Cardiac muscle cell (in vitro differentiated cells and primary cell): ENCODE measurements at regions not wholly inside any gene's neighbourhood (a gene's known extent, or its start where the extent isn't known, plus 50 kb on each side); places are given as distances from the start of the nearest gene placed in this dataset.

Experiments
- DNase-seq, 2 donors: peaks; one replicate each; pipeline versions ENCODE4 v3.0.0 to v3.0.0-alpha.2; 2010 to 2017; ENCODE audit warnings: low read depth in 1 of 2, low spot score in 1 of 2
- H3K27ac ChIP-seq: fragments of 200-600 bp; sonication (generic); 2 replicates; pipeline ENCODE4 v1.5.1; 2016
- H3K27me3 ChIP-seq: fragments of 200-600 bp; sonication (generic); 2 replicates; pipeline ENCODE4 v1.6.0; 2016; ENCODE audit warnings: control low read depth
- H3K36me3 ChIP-seq: fragments of 200-600 bp; sonication (generic); 2 replicates; pipeline ENCODE4 v1.5.1; 2016; ENCODE audit warnings: control low read depth
- H3K4me1 ChIP-seq: fragments of 200-600 bp; sonication (generic); 2 replicates; pipeline ENCODE4 v1.8.1; 2017; ENCODE audit warnings: low read depth, mild to moderate bottlenecking, mixed run types
- H3K4me3 ChIP-seq: fragments of 200-600 bp; sonication (generic); 2 replicates; pipeline ENCODE4 v1.5.1; 2016; ENCODE audit warnings: mild to moderate bottlenecking
- H3K9me3 ChIP-seq: fragments of 200-600 bp; sonication (generic); 2 replicates; pipeline ENCODE4 v1.5.1; 2017; ENCODE audit warnings: low read depth, mild to moderate bottlenecking, control low read depth
- TF ChIP-seq, protein P1 (sequence below): IDR thresholded peaks from 2 replicates; pipeline ENCODE4 v1.5.1; 2012; ENCODE audit warnings: low read depth, mild to moderate bottlenecking, low read length

GRCh38 chr11:120037111-120037510 is 100.8 kb downstream of the TRIM29 start:
- TF ChIP-seq, protein P1, sequence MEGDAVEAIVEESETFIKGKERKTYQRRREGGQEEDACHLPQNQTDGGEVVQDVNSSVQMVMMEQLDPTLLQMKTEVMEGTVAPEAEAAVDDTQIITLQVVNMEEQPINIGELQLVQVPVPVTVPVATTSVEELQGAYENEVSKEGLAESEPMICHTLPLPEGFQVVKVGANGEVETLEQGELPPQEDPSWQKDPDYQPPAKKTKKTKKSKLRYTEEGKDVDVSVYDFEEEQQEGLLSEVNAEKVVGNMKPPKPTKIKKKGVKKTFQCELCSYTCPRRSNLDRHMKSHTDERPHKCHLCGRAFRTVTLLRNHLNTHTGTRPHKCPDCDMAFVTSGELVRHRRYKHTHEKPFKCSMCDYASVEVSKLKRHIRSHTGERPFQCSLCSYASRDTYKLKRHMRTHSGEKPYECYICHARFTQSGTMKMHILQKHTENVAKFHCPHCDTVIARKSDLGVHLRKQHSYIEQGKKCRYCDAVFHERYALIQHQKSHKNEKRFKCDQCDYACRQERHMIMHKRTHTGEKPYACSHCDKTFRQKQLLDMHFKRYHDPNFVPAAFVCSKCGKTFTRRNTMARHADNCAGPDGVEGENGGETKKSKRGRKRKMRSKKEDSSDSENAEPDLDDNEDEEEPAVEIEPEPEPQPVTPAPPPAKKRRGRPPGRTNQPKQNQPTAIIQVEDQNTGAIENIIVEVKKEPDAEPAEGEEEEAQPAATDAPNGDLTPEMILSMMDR, result no peak
- no peak overlapping the region for H3K4me3 ChIP-seq
- no peaks in the 10 kb centered on the region for H3K27me3 ChIP-seq
- H3K27ac ChIP-seq, result no peak overlapping the region
- H3K36me3 ChIP-seq, result no peaks in the 10 kb centered on the region
- no peaks in the 10 kb centered on the region for H3K9me3 ChIP-seq
- DNase-seq, result no peak
- H3K4me1 ChIP-seq, result no peaks in the 10 kb centered on the region

- no peak for DNase-seq
- Histone ChIP-seq H3K27ac (no peak overlapping the region), H3K9me3 (no peaks in the 10 kb centered on the region), H3K4me1 (no peaks in the 10 kb centered on the region), H3K4me3 (no peak overlapping the region), H3K36me3 (no peaks in the 10 kb centered on the region), H3K27me3 (no peaks in the 10 kb centered on the region)
- TF ChIP-seq, protein P1, result no peak
Measured at GRCh38 chr11:120035756-120036155, 102.2 kb downstream of the TRIM29 start.

DNA sequence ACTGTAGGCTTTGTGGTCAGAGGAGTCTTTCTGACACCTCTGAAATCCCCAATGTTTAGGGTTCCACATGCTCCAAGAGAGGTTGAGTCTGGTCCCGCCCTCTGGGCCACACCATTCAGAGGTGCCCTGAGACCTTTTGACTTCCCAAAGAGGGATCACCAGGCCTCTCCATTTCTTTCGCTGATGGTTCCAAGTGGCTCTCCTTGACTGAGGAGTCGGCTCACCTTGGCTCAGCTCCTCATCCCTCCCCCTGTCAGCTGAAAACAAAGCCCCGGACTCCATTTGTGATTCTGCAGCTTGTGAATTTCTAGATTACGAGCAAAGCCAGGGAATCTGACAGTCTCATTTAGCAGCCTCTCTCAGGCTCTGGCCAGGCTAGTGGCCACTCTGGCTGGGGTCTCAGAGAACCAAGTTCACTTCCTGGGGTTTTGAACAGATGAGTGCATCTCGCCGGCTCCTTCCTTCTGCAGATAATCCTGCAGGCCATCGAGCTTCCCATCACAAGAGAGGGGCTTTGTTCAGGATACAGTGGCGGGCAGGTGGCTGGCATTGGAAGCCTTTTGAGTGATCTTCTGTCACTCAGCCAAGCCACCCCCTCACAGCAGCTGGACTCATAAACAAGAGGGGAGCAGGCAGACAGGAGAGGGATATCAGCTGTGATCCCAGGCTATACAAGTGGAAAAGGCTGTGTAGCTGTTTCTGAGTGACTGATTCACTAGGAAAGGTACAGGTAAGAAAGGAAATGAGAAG is 102.9 kb downstream of the TRIM29 start:
- Histone ChIP-seq H3K4me3 (no peak overlapping the region), H3K27me3 (no peaks in the 10 kb centered on the region), H3K27ac (no peak overlapping the region), H3K4me1 (no peaks in the 10 kb centered on the region), H3K9me3 (no peaks in the 10 kb centered on the region), H3K36me3 (no peaks in the 10 kb centered on the region)
- no peak for DNase-seq
- TF ChIP-seq, protein P1, result no peak

- no peak for DNase-seq
- no peak overlapping the region for H3K4me3 ChIP-seq
- H3K4me1 ChIP-seq, result no peaks in the 10 kb centered on the region
- H3K9me3 ChIP-seq, result no peaks in the 10 kb centered on the region
- no peaks in the 10 kb centered on the region for H3K36me3 ChIP-seq
- TF ChIP-seq, protein P1, result no peak
- no peaks in the 10 kb centered on the region for H3K27me3 ChIP-seq
- no peak overlapping the region for H3K27ac ChIP-seq
Measured at GRCh38 chr11:120034176-120034875, 103.6 kb downstream of the TRIM29 start.

DNA sequence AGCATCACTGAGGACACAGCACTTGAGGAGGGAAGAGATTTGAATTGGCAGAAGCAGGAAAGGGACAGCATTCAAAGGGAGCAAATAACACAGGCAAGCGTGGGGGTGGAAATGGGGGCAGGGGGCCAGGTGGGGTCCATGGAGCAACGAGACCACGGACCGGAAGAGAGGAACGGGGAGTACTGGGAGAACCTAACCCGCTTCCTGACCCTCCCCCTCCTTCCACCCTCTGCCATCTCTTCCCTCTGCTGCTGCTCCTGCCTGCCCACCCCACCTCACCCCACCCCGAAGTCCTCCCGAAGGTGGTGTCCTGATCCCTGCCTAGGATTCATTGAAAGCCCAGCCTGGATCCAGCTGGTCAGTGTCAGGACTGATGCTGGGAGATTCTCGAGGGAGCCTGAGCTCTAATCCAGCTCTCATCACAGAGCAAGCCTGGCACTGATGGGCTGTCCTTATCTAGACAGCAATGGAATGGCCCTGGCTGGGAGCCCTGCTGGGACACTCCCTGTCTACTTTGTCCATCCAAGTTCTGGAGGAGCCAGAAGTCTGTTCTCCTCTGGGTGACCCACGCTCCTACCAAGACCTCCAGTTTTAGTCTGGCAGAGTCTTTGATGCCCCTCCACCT is 105.0 kb downstream of the TRIM29 start:
- Histone ChIP-seq H3K4me1 (no peaks in the 10 kb centered on the region), H3K27ac (no peak overlapping the region), H3K9me3 (no peaks in the 10 kb centered on the region), H3K36me3 (no peaks in the 10 kb centered on the region), H3K27me3 (no peaks in the 10 kb centered on the region), H3K4me3 (no peak overlapping the region)
- TF ChIP-seq, protein P1, result no peak
- no peak for DNase-seq
